GM23248 (cell line): ENCODE measurements at regions not wholly inside any gene's neighbourhood (a gene's known extent, or its start where the extent isn't known, plus 50 kb on each side); places are given as distances from the start of the nearest gene placed in this dataset.

Source experiments
- DNase-seq: peaks from one replicate; pipeline ENCODE4 v3.0.0-alpha.2; 2015
- H2AFZ ChIP-seq: fragments of 200-600 bp; sonication (generic); 2 replicates; pipeline ENCODE4 v1.6.1; 2016; ENCODE audit warnings: antibody characterized with exemption
- H3F3A ChIP-seq: fragments of 200-600 bp; sonication (generic); 2 replicates; pipeline ENCODE4 v1.6.1; 2016; ENCODE audit warnings: mild to moderate bottlenecking, antibody characterized with exemption, mixed run types; ENCODE audit not compliant: insufficient read depth
- H3K27ac ChIP-seq: fragments of 200-600 bp; sonication (generic); 2 replicates; pipeline ENCODE4 v1.5.1; 2016; ENCODE audit warnings: mild to moderate bottlenecking
- H3K27me3 ChIP-seq: fragments of 200-600 bp; sonication (generic); replicated peaks from 2 replicates; pipeline ENCODE4 v1.6.1; 2016; ENCODE audit warnings: mild to moderate bottlenecking; ENCODE audit not compliant: insufficient read depth
- H3K36me3 ChIP-seq: fragments of 200-600 bp; sonication (generic); 2 replicates; pipeline ENCODE4 v1.6.1; 2016; ENCODE audit warnings: low read depth, mild to moderate bottlenecking
- H3K4me1 ChIP-seq: fragments of 200-600 bp; sonication (generic); 2 replicates; pipeline ENCODE4 v1.6.1; 2016; ENCODE audit warnings: mild to moderate bottlenecking; ENCODE audit not compliant: insufficient read depth
- H3K4me2 ChIP-seq: fragments of 200-600 bp; sonication (generic); one replicate; pipeline ENCODE4 v1.6.1; 2016; ENCODE audit warnings: mild to moderate bottlenecking; ENCODE audit not compliant: unreplicated experiment
- H3K4me3 ChIP-seq: fragments of 200-600 bp; sonication (generic); 2 replicates; pipeline ENCODE4 v1.5.1; 2016; ENCODE audit warnings: mild to moderate bottlenecking
- H3K79me2 ChIP-seq: fragments of 200-600 bp; sonication (generic); 2 replicates; pipeline ENCODE4 v1.6.1; 2016; ENCODE audit warnings: mild to moderate bottlenecking; ENCODE audit not compliant: insufficient read depth
- H3K9ac ChIP-seq: fragments of 200-600 bp; sonication (generic); 2 replicates; pipeline ENCODE4 v1.6.1; 2016; ENCODE audit warnings: mild to moderate bottlenecking
- H3K9me2 ChIP-seq: fragments of 200-600 bp; sonication (generic); 2 replicates; pipeline ENCODE4 v1.6.1; 2016; ENCODE audit warnings: mixed run types, mild to moderate bottlenecking, moderate library complexity; ENCODE audit not compliant: insufficient read depth
- H3K9me3 ChIP-seq: fragments of 200-600 bp; sonication (generic); one replicate; pipeline ENCODE4 v1.6.1; 2017; ENCODE audit warnings: low read depth
- H4K20me1 ChIP-seq: fragments of 200-600 bp; sonication (generic); 2 replicates; pipeline ENCODE4 v1.6.0; 2016; ENCODE audit not compliant: insufficient read depth
- EZH2 ChIP-seq: fragments of 200-600 bp; sonication (generic); IDR thresholded peaks from 2 replicates; pipeline ENCODE4 v1.6.1; 2018; ENCODE audit warnings: antibody characterized with exemption, mild to moderate bottlenecking; ENCODE audit not compliant: insufficient read depth, poor library complexity, severe bottlenecking
- EZH2phosphoT487 ChIP-seq: fragments of 200-600 bp; sonication (generic); IDR thresholded peaks from 2 replicates; pipeline ENCODE4 v1.6.1; 2018; ENCODE audit warnings: antibody characterized with exemption, moderate library complexity, mild to moderate bottlenecking, low read depth; ENCODE audit not compliant: insufficient read depth
- WGBS, 2 experiments: methylation state at CpG; one replicate each; pipeline ENCODE4 v1.1.6; 2015 to 2017; ENCODE audit warnings: low lambda C conversion rate in 2 of 2, low coverage in 1 of 2; ENCODE audit errors: missing lambda C conversion rate in 2 of 2; 5-methylcytosine and 5-hydroxymethylcytosine counted together
- in situ Hi-C: fragments of 300-500 bp; cut with MboI; formaldehyde crosslinking; loops from 2 replicates; pipeline ENCODE4 v1.15.0; 2020

- no peak overlapping the region for H3K9ac ChIP-seq
- WGBS, 2 experiments = 20 to 24% methylated on average over 8 to 9 of the region's 9 CpGs
- no peaks in the 10 kb centered on the region for H3K9me2 ChIP-seq
- TF ChIP-seq EZH2 (no peak), EZH2phosphoT487 (no peak)
- in situ Hi-C loops = no loop called here
- no peak overlapping the region for H3K4me2 ChIP-seq
- no peaks in the 10 kb centered on the region for H3K27me3 ChIP-seq
- H3F3A ChIP-seq = no peaks in the 10 kb centered on the region
- H3K36me3 ChIP-seq = no peaks in the 10 kb centered on the region
- H3K4me3 ChIP-seq = no peak overlapping the region
- no peak overlapping the region for H3K27ac ChIP-seq
- no peaks in the 10 kb centered on the region for H4K20me1 ChIP-seq
- H2AFZ ChIP-seq = no peak overlapping the region
- H3K4me1 ChIP-seq = no peaks in the 10 kb centered on the region
- no peaks in the 10 kb centered on the region for H3K79me2 ChIP-seq
- no peaks in the 10 kb centered on the region for H3K9me3 ChIP-seq
- no peak for DNase-seq
Measured at GRCh38 chr15:20351448-20351971, 190.1 kb downstream of the GOLGA6L6 start.

- Histone ChIP-seq H3K9me3 (no peaks in the 10 kb centered on the region), H3K9ac (no peak overlapping the region), H3K4me1 (no peaks in the 10 kb centered on the region), H2AFZ (no peak overlapping the region), H3K36me3 (no peaks in the 10 kb centered on the region), H3K27ac (no peak overlapping the region), H3K9me2 (no peaks in the 10 kb centered on the region), H3F3A (no peaks in the 10 kb centered on the region), H4K20me1 (no peaks in the 10 kb centered on the region), H3K4me3 (no peak overlapping the region), H3K4me2 (no peak overlapping the region), H3K27me3 (no peaks in the 10 kb centered on the region), H3K79me2 (no peaks in the 10 kb centered on the region)
- in situ Hi-C loops = no loop called here
- 43 to 46% methylated on average over 13 of the region's 13 CpGs for WGBS, 2 experiments
- TF ChIP-seq EZH2phosphoT487 (no peak), EZH2 (no peak)
- DNase-seq = no peak
Measured at GRCh38 chr15:20349774-20350498, 191.7 kb downstream of the GOLGA6L6 start.

- Histone ChIP-seq H4K20me1 (no peaks in the 10 kb centered on the region), H3K4me3 (no peak overlapping the region), H3K4me2 (no peak overlapping the region), H3F3A (no peaks in the 10 kb centered on the region), H3K36me3 (no peaks in the 10 kb centered on the region), H3K27me3 (no peaks in the 10 kb centered on the region), H3K9me3 (no peaks in the 10 kb centered on the region), H3K9ac (no peak overlapping the region), H3K79me2 (no peaks in the 10 kb centered on the region), H2AFZ (no peak overlapping the region), H3K27ac (no peak overlapping the region), H3K4me1 (no peaks in the 10 kb centered on the region), H3K9me2 (no peaks in the 10 kb centered on the region)
- TF ChIP-seq EZH2phosphoT487 = no peak
- TF ChIP-seq EZH2 = no peak
- in situ Hi-C loops = no loop called here
- DNase-seq = no peak
- WGBS, 2 experiments = 51 to 57% methylated on average over 18 of the region's 18 CpGs
Measured at GRCh38 chr15:20348900-20349773, 192.5 kb downstream of the GOLGA6L6 start.

- 49% methylated on average over 13 of the region's 13 CpGs for WGBS, 2 experiments
- DNase-seq = no peak
- TF ChIP-seq EZH2 (no peak), EZH2phosphoT487 (no peak)
- no peaks in the 10 kb centered on the region for H3K36me3 ChIP-seq
- no peak overlapping the region for H3K4me2 ChIP-seq
- no peaks in the 10 kb centered on the region for H3K79me2 ChIP-seq
- no peak overlapping the region for H2AFZ ChIP-seq
- H3K4me3 ChIP-seq = no peak overlapping the region
- no peaks in the 10 kb centered on the region for H3K9me3 ChIP-seq
- no peaks in the 10 kb centered on the region for H3K4me1 ChIP-seq
- no peak overlapping the region for H3K9ac ChIP-seq
- no peaks in the 10 kb centered on the region for H3K9me2 ChIP-seq
- in situ Hi-C loops = no loop called here
- H4K20me1 ChIP-seq = no peaks in the 10 kb centered on the region
- no peaks in the 10 kb centered on the region for H3K27me3 ChIP-seq
- no peak overlapping the region for H3K27ac ChIP-seq
- no peaks in the 10 kb centered on the region for H3F3A ChIP-seq
Measured at GRCh38 chr15:20348291-20348899, 193.2 kb downstream of the GOLGA6L6 start.
